Esophagus squamous epithelium (tissue), 4 donors: ENCODE measurements at regions not wholly inside any gene's neighbourhood (a gene's known extent, or its start where the extent isn't known, plus 50 kb on each side); places are given as distances from the start of the nearest gene placed in this dataset.

ENCODE experiments used
- POLR2A ChIP-seq, 4 donors: fragments of 450-650 bp; IDR thresholded peaks; one replicate each; pipeline ENCODE4 v1.6.1; 2017; ENCODE audit warnings: antibody characterized with exemption in 4 of 4, mild to moderate bottlenecking in 4 of 4, moderate library complexity in 3 of 4
- TF ChIP-seq, protein P1 (sequence below), 6 experiments: fragments of 450-650 bp in 4 of 6; fragments of 200-600 bp in 2 of 6; sonication (generic) in 2 of 6; IDR thresholded peaks; one replicate each; pipeline ENCODE4 v1.5.1; 2016 to 2019; ENCODE audit warnings: antibody characterized with exemption in 6 of 6, mild to moderate bottlenecking in 4 of 6, moderate library complexity in 4 of 6

DNA sequence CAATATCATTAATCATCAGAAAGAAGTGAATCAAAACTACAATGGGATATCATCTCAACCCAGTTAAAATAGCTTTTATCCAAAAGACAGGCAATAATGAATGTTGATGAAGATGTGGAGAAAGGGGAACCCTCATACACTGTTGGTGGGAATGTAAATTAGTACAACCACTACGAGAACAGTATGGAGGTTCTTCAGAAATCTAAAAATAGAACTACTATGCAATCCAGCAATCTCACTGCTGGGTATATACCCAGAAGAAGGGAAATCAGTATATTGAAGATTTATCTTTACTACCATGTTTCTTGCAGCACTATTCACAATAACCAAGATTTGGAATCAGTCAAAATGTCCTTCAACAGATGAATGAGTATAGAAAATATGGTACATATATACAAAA lies 189.8 kb downstream of the HHIPL2 start:
- TF ChIP-seq, protein P1, sequence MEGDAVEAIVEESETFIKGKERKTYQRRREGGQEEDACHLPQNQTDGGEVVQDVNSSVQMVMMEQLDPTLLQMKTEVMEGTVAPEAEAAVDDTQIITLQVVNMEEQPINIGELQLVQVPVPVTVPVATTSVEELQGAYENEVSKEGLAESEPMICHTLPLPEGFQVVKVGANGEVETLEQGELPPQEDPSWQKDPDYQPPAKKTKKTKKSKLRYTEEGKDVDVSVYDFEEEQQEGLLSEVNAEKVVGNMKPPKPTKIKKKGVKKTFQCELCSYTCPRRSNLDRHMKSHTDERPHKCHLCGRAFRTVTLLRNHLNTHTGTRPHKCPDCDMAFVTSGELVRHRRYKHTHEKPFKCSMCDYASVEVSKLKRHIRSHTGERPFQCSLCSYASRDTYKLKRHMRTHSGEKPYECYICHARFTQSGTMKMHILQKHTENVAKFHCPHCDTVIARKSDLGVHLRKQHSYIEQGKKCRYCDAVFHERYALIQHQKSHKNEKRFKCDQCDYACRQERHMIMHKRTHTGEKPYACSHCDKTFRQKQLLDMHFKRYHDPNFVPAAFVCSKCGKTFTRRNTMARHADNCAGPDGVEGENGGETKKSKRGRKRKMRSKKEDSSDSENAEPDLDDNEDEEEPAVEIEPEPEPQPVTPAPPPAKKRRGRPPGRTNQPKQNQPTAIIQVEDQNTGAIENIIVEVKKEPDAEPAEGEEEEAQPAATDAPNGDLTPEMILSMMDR (IDR thresholded peaks at IDR 0.05): no peak
- no peak for TF ChIP-seq POLR2A (IDR thresholded peaks at IDR 0.05)
